ENCODE measurements at regions not wholly inside any gene's neighbourhood (a gene's known extent, or its start where the extent isn't known, plus 50 kb on each side); places are given as distances from the start of the nearest gene placed in this dataset.

- TF ChIP-seq POLR2A (IDR thresholded peaks at IDR 0.05), result no peak
- TF ChIP-seq EP300 (IDR thresholded peaks at IDR 0.05), result no peak
- no peak for TF ChIP-seq CTCF (IDR thresholded peaks at IDR 0.05)
- no peak for TF ChIP-seq POLR2AphosphoS5 (IDR thresholded peaks at IDR 0.05)
Measured at GRCh38 chr9:109586993-109587392, 88.9 kb upstream of the PTPN3 start.
